ENCODE measurements at regions not wholly inside any gene's neighbourhood (a gene's known extent, or its start where the extent isn't known, plus 50 kb on each side); places are given as distances from the start of the nearest gene placed in this dataset.
A peak's percentile ranks its signal among the peaks of the same experiment; 100 is the strongest.
"Not testable (repeated sequence)": the region's sequence is repeated elsewhere in the genome, so short reads cannot be mapped to it uniquely, and the experiment has no call there.

- no TSS peak for BruUV-seq (replicated peaks)
- H3K4me1 Mint-ChIP-seq (ENCODE audit: low read depth, unreplicated experiment): no peaks in the 10 kb centered on the region
These were observed 109.9 kb upstream of the EMB start for GRCh38 chr5:50550993-50551392.

DNA sequence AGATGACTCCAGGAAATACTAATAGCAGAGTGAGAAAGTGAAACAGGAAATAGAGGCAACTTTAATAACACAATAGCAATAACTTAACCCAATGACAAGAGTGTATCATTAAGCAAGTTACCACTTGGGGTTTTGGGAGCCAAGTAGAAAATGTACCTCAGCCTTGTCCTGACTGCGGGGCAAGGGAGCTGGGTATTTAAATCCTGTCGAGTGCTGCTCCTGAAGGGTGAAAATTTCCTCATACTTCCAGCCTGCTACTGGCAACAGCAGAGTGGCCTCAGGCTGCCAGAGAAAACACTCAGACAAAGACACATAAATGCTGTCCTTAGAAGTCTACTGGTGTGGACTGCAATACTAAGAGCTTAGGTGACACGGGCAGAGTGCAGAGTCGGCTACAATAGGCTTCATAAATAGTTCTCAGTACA, 112.5 kb upstream of the EMB start:
- H3K9me3 ChIP-seq: no peaks in the 10 kb centered on the region
- no peaks in the 10 kb centered on the region for H3K27me3 ChIP-seq (replicated peaks; ENCODE audit: control insufficient read depth, insufficient read depth, low read length)
- no peaks in the 10 kb centered on the region for H3K36me3 ChIP-seq (ENCODE audit: control insufficient read depth, insufficient read depth, low read length)
- Mint-ChIP-seq H3K27me3 (ENCODE audit: insufficient read depth, unreplicated experiment) (peaks cover 2% of the 10 kb centered on the region), H3K4me3 (ENCODE audit: unreplicated experiment) (no peak overlapping the region), H3K4me1 (ENCODE audit: low read depth, unreplicated experiment) (no peaks in the 10 kb centered on the region), H3K9me3 (ENCODE audit: unreplicated experiment) (no peaks in the 10 kb centered on the region), H3K36me3 (ENCODE audit: insufficient read depth, unreplicated experiment) (no peaks in the 10 kb centered on the region), H3K27ac (ENCODE audit: unreplicated experiment) (no peak overlapping the region)
- no TSS peak for BruUV-seq (replicated peaks)
- TF ChIP-seq, protein P1, sequence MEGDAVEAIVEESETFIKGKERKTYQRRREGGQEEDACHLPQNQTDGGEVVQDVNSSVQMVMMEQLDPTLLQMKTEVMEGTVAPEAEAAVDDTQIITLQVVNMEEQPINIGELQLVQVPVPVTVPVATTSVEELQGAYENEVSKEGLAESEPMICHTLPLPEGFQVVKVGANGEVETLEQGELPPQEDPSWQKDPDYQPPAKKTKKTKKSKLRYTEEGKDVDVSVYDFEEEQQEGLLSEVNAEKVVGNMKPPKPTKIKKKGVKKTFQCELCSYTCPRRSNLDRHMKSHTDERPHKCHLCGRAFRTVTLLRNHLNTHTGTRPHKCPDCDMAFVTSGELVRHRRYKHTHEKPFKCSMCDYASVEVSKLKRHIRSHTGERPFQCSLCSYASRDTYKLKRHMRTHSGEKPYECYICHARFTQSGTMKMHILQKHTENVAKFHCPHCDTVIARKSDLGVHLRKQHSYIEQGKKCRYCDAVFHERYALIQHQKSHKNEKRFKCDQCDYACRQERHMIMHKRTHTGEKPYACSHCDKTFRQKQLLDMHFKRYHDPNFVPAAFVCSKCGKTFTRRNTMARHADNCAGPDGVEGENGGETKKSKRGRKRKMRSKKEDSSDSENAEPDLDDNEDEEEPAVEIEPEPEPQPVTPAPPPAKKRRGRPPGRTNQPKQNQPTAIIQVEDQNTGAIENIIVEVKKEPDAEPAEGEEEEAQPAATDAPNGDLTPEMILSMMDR (IDR thresholded peaks at IDR 0.05; ENCODE audit: insufficient read depth in 1 of 2, low read depth in 1 of 2, low read length in 1 of 2, severe bottlenecking in 1 of 2, unreplicated experiment in 1 of 2): no peak
- peak in 1 of 2 experiments; percentile 25 for DNase-seq
- no peak overlapping the region for H3K4me3 ChIP-seq (ENCODE audit: low read depth, low read length)
- POLR2A ChIA-PET: no interaction called here
- H3K4me1 ChIP-seq: no peaks in the 10 kb centered on the region
- CTCF ChIA-PET: no interaction called here
- intact Hi-C loops (cut with micrococcal nuclease; ENCODE audit: unreplicated experiment): loop anchor here (10.0 kb wide), 1 partner anchor 201 kb away; no protein-coding TSS in a partner anchor

More at GRCh38 chr5:50550993-50551392, 109.9 kb upstream of the EMB start:
- ChIA-PET CTCF (no interaction called here), POLR2A (no interaction called here)
- H3K36me3 Mint-ChIP-seq (ENCODE audit: insufficient read depth, unreplicated experiment): no peaks in the 10 kb centered on the region
- peaks cover 2% of the 10 kb centered on the region for H3K27me3 Mint-ChIP-seq (ENCODE audit: insufficient read depth, unreplicated experiment)
- Histone ChIP-seq H3K4me3 (ENCODE audit: low read depth, low read length) (no peak overlapping the region), H3K36me3 (ENCODE audit: control insufficient read depth, insufficient read depth, low read length) (no peaks in the 10 kb centered on the region), H3K27me3 (replicated peaks; ENCODE audit: control insufficient read depth, insufficient read depth, low read length) (no peaks in the 10 kb centered on the region), H3K9me3 (no peaks in the 10 kb centered on the region), H3K4me1 (no peaks in the 10 kb centered on the region)
- no peak overlapping the region for H3K4me3 Mint-ChIP-seq (ENCODE audit: unreplicated experiment)
- no peak overlapping the region for H3K27ac Mint-ChIP-seq (ENCODE audit: unreplicated experiment)
- DNase-seq: no peak
- intact Hi-C loops (cut with micrococcal nuclease; ENCODE audit: unreplicated experiment): loop anchor here (10.0 kb wide), 1 partner anchor 204 kb away; no protein-coding TSS in a partner anchor
- TF ChIP-seq, protein P1 (IDR thresholded peaks at IDR 0.05; ENCODE audit: insufficient read depth in 1 of 2, low read depth in 1 of 2, low read length in 1 of 2, severe bottlenecking in 1 of 2, unreplicated experiment in 1 of 2): no peak
- no peaks in the 10 kb centered on the region for H3K9me3 Mint-ChIP-seq (ENCODE audit: unreplicated experiment)

GRCh38 chr5:50558640-50559039, 107.8 kb upstream of the PARP8 start:
- intact Hi-C loops (cut with micrococcal nuclease; ENCODE audit: unreplicated experiment): loop anchor here (10.0 kb wide), 1 partner anchor 196 kb away; no protein-coding TSS in a partner anchor
- H3K27me3 Mint-ChIP-seq (ENCODE audit: insufficient read depth, unreplicated experiment); BruUV-seq (replicated peaks); DNase-seq; POLR2A ChIA-PET; H3K4me1 ChIP-seq; H3K36me3 ChIP-seq (ENCODE audit: control insufficient read depth, insufficient read depth, low read length); H3K36me3 Mint-ChIP-seq (ENCODE audit: insufficient read depth, unreplicated experiment); H3K27ac Mint-ChIP-seq (ENCODE audit: unreplicated experiment); CTCF ChIA-PET; H3K4me3 ChIP-seq (ENCODE audit: low read depth, low read length); H3K4me3 Mint-ChIP-seq (ENCODE audit: unreplicated experiment); H3K9me3 Mint-ChIP-seq (ENCODE audit: unreplicated experiment); H3K27me3 ChIP-seq (replicated peaks; ENCODE audit: control insufficient read depth, insufficient read depth, low read length); H3K4me1 Mint-ChIP-seq (ENCODE audit: low read depth, unreplicated experiment); H3K9me3 ChIP-seq: not testable (repeated sequence)

- Histone ChIP-seq H3K36me3 (ENCODE audit: control insufficient read depth, insufficient read depth, low read length) (no peaks in the 10 kb centered on the region), H3K9me3 (no peaks in the 10 kb centered on the region), H3K4me1 (no peaks in the 10 kb centered on the region), H3K27me3 (replicated peaks; ENCODE audit: control insufficient read depth, insufficient read depth, low read length) (no peaks in the 10 kb centered on the region), H3K4me3 (ENCODE audit: low read depth, low read length) (no peak overlapping the region)
- POLR2A ChIA-PET: no interaction called here
- H3K4me1 Mint-ChIP-seq (ENCODE audit: low read depth, unreplicated experiment): no peaks in the 10 kb centered on the region
- H3K4me3 Mint-ChIP-seq (ENCODE audit: unreplicated experiment): no peak overlapping the region
- H3K36me3 Mint-ChIP-seq (ENCODE audit: insufficient read depth, unreplicated experiment): no peaks in the 10 kb centered on the region
- no peaks in the 10 kb centered on the region for H3K9me3 Mint-ChIP-seq (ENCODE audit: unreplicated experiment)
- CTCF ChIA-PET: no interaction called here
- intact Hi-C loops (cut with micrococcal nuclease; ENCODE audit: unreplicated experiment): loop anchor here (10.0 kb wide), 1 partner anchor 195 kb away; no protein-coding TSS in a partner anchor
- peaks cover 2% of the 10 kb centered on the region for H3K27me3 Mint-ChIP-seq (ENCODE audit: insufficient read depth, unreplicated experiment)
- no TSS peak for BruUV-seq (replicated peaks)
- DNase-seq: no peak
- TF ChIP-seq, protein P1 (IDR thresholded peaks at IDR 0.05; ENCODE audit: insufficient read depth in 1 of 2, low read depth in 1 of 2, low read length in 1 of 2, severe bottlenecking in 1 of 2, unreplicated experiment in 1 of 2): no peak
- no peak overlapping the region for H3K27ac Mint-ChIP-seq (ENCODE audit: unreplicated experiment)
These were observed 106.5 kb upstream of the PARP8 start for GRCh38 chr5:50559955-50560354.

All from Caco-2 (cell line).